GM18526 (cell line): ENCODE measurements at regions not wholly inside any gene's neighbourhood (a gene's known extent, or its start where the extent isn't known, plus 50 kb on each side); places are given as distances from the start of the nearest gene placed in this dataset.

Source experiments
- POLR2A ChIP-seq: IDR thresholded peaks from 3 replicates; pipeline ENCODE4 v1.6.1; 2011; ENCODE audit not compliant: insufficient read length; ENCODE audit errors: extremely low read depth

DNA sequence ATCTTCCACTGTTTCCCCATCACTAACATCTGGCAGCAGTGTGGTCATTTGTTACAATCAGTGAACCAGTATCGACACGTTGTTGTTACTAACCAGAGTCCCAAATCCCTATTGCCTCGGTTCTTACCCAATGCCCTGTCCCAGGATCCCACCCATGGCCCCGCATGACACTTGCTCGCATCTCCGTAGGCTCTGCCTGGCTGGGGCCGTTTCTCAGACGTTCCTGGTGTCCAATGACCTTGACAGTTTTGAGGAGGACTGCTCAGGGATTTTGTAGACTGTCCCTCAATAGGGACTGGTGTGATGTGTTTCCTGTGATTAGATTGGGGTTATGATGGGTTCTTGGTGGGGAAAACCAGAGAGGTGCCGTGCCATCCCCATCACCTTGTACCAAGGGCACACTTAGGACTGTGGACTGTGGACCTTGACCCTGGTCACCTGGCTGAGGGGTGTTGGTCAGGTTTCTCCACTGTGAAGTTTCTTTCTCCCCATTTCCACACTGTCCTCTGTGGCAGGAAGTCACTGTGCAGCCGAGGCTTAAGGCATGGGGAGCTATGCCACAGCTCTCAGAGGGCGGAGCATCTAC is 108.4 kb downstream of the ADRA2C start:
- no peak for TF ChIP-seq POLR2A

DNA sequence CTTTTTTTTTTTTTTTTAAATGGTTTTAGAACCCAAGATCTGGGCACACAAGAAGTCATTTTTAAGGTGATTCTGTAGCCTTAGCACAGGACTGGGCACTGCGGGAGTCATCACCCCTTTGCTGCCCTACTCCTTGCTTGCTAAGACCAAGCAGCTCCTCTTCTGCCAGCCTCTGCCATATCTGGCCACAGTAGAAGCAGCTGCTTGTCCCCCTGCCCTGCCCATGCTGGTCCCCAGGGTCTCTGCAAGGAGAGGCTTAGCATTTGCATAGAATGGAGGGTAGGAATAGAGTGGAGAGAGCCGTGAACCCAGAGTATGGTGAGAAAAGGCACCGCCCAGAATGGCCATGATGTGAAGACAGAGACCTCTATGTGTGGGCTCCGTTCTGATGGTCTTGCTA is 109.3 kb downstream of the ADRA2C start:
- TF ChIP-seq POLR2A, result no peak

- no peak for TF ChIP-seq POLR2A
Measured at GRCh38 chr4:3877236-3877635, 111.1 kb downstream of the ADRA2C start.

DNA sequence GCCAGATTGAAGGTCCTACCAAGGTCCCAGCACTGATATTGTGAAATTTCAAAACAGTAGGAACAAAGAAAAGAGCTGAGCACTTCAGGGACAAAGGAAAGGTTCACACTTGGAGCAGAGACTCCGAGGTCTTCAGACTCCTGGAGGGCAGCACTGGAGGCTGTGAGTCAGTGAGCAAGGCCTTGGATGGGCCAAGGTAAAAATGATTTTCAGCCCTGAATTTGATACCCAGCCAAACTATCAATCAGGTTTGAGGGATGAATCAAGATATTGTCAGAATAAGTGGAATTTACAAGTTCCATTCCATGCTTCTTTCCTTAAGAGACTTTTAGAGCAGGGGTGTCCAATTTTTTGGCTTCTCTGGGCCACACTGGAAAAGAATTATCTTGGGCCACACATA is 111.7 kb downstream of the ADRA2C start:
- TF ChIP-seq POLR2A, result no peak

DNA sequence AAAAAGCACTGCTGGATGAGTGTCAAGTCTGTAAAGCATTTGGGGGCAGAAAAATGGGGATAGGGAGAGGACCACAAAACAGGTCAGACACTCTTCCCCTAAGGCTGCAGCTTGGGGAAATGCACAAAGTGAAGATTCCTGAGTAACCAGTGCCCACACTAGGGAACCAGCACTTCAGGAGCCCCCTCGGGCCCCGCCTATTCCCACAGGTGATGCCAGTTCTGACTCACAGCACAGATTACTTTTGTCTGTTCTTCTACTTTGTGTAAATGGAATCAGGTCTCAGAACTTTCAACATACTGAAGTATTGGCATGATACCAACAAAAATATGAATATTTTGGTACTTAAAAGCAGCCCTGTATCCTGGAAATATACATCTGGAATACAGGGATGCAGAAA is 112.5 kb downstream of the ADRA2C start:
- no peak for TF ChIP-seq POLR2A

DNA sequence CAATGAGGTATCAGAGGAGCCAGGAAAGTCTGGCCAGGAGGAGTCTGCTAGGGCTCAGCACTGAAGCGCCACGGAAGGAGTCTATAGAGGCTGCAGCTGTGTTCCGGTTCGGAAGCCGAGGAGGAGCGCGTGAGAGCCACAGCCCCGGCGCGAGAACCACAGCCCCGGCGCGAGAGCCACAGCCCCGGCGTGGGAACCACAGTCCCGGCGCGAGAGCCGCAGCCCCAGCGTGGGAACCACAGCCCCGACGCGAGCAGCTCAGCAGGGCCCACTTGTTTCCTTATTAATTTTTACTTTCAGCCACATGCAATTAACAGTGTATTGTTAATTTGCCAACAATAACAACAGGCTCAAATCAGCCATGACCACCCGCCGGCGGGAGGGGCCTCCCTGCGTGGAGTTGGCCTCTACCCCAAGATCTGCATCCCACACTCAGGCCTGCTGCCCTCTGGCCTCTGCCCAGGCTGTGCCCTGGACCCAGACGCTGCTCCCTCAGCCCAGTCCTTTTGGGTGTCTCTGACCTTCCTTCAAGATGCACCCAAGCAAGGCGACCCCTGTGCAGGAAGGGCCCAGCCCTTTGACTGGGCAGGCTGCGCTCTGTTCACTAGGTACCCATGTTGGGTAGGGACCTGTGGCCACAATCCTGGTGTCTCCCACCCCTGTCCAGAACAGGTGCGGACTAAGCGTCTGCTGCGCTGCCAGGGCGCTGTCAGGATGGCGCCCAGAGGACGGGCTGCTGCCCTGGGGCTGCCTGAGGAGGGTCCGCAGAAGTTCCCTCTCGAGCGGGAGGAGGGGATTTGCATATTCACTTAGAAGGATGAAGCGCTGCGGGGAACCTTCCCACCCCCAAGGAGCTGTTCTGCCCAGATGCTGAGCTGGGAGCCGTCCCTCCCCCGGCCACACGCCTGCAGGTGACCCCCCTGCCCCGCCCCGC is 113.8 kb downstream of the ADRA2C start:
- no peak for TF ChIP-seq POLR2A

DNA sequence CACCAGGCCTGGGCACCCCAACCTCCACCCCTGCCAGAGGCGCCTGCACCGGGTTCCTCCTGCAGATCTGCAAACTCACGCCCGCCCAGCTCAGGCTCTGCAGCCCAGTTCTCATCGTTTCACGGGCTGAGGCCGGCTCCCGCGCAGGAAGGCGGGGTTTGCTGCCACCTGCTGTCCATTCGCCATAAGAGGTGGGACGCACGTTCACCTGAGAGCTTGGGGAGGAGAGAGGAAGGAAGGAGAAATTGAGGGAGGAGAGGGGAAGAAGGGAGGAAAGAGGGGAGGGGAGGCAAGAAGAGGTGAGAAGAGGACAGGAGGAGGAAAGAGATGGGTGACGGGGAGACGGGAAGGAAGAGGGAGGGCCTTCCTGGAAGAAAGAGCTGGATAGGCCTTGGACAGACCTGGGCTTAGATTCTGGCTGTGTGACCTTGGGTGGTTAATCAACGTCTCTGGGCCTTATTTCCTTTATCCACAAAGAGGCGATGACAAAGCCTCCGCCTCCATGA is 114.5 kb downstream of the ADRA2C start:
- no peak for TF ChIP-seq POLR2A

DNA sequence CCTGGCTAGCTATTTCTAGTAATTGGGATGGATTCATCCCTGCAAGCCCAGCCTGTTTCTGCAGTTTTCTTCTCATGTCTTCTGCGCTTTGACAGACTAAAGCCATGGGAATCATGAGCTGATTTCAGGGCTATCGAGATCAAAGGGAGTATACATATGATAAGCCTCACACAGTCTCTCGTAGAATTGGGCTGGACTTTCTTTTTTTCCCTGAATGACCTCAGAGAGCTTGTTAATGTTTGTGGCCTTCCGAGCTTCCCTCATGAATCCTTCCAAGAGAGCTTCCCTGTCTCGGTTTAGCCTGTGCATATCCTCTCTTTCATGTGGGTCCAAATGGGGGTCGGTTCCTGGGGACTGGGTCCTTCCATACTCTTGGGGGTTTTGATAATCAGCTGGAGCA is 130.3 kb downstream of the ADRA2C start:
- TF ChIP-seq POLR2A, result no peak

DNA sequence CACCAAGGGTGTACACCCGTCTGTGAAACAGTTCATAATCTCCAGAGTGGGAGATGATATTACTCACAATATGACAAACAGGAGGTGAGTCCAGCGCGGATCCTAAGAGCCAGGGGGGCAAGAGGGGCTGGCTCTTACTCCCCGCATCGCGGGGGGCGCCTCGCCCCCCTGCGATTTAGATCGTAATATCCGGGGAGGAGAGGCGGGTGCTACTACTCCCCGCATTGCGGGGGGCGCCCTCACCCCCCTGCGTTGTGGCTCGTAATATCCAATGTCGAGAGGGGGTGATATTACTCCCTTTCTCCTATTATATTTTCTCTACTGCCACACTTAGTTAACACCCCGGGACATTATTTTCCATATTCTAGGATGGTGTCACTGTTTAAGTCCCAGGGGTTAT is 131.9 kb downstream of the ADRA2C start:
- TF ChIP-seq POLR2A, result no peak

GRCh38 chr4:3911252-3911856 is 145.2 kb downstream of the ADRA2C start:
- TF ChIP-seq POLR2A, result no peak

- TF ChIP-seq POLR2A, result no peak
Measured at GRCh38 chr4:3936184-3936583, 170.0 kb downstream of the ADRA2C start.

DNA sequence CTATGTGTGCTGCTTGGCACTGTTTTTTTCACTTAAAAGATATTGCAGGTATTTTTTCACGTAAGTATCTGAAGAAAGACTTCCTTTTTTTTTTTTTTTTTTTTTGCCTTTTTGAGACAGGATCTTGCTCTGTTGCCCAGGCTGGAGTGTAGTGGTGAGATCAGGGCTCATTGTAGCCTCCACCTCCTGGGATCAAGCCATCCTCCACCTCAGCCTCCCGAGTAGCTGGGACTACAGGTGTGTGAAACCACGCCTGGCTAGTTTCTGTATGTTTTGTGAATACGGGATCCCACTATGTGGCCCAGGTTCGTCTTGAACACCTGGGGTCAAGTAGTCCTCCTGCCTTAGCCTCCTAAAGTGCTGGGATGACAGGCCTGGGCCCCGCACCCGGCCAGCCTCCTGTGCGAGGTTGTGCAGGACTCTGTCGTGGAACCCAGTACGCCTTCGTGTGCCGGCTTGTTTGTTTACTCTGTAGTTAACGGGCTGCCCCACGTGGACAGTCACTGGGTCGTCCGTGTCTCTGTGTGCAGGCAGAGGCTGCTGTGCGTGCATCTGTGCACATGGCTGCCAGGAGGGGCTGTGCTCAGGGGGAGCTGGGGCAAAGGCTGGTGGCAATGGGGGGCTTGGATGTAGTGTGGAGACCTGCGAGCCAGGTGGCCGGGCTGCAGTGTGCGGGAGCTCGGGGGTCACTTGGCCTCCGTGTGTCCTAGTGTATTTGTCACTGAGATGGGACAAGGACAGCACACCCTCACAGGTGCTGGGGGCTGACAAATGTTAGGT is 179.5 kb downstream of the ADRA2C start:
- no peak for TF ChIP-seq POLR2A

DNA sequence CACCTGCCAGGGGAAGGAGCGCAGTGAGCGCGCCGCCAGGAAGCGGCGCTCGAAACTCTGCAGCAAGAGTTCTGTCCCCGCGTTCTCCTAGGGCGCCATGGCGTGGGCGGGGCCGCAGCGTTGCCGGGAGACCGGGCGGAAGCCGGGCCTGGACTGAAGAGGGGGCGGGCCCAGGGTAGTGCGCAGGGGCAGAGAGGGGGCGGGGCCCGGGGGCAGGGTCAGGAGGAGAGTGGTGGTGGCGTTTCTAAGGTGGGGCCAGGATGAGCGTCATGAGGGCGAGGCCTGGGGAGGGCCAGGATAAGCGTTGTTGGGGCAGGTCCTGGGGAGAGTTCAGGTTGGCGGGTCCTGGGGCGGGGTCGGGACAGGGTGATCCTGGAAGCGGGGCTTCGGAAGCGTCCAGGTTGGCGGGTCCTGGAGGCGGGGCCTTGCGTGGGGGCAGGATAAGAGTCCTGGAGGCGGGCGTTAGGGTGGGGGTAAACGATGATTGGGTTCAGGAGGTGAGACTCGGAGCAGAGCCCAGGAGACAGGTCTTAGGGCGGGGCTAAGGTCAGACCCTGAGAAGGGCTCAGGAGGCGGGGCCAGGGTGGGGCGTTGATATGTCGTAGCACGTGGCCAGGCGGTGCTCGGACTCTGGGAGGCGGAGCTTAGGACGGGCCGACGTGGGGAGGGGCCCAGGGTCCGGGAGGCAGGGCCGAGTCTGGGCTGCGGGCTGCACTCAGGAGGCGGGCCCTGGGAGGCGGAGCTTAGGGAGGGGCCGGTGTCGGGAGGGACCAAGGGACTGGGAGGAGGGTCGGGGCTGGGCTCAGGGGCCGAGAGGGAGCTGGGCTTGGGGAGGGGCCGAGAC is 189.4 kb downstream of the ADRA2C start:
- peak; percentile 35 for TF ChIP-seq POLR2A
